ENCODE measurements at regions not wholly inside any gene's neighbourhood (a gene's known extent, or its start where the extent isn't known, plus 50 kb on each side); places are given as distances from the start of the nearest gene placed in this dataset.

- Histone ChIP-seq H3K27ac (ENCODE audit: low read length) (no peak overlapping the region), H3K27me3 (ENCODE audit: control insufficient read depth, insufficient read depth, low read length) (no peaks in the 10 kb centered on the region), H3K36me3 (ENCODE audit: control insufficient read depth, insufficient read depth, low read length) (no peaks in the 10 kb centered on the region), H3K4me3 (ENCODE audit: low read length) (no peak overlapping the region), H3K9me3 (ENCODE audit: control insufficient read depth, insufficient read depth, low read length) (no peaks in the 10 kb centered on the region), H3K4me1 (ENCODE audit: control insufficient read depth, insufficient read depth, low read length) (no peaks in the 10 kb centered on the region)
- no peak for DNase-seq (ENCODE audit: low read depth, low spot score)
- WGBS (ENCODE audit: insufficient coverage, insufficient read length), result no CpG with 5 or more reads among the region's 8 CpGs
Measured at GRCh38 chr18:78557371-78557770, 422.2 kb upstream of the SALL3 start.

GRCh38 chr18:78558101-78558810 is 421.4 kb upstream of the SALL3 start:
- no peaks in the 10 kb centered on the region for H3K36me3 ChIP-seq (ENCODE audit: control insufficient read depth, insufficient read depth, low read length)
- H3K9me3 ChIP-seq (ENCODE audit: control insufficient read depth, insufficient read depth, low read length), result no peaks in the 10 kb centered on the region
- no peak for DNase-seq (ENCODE audit: low read depth, low spot score)
- no peak overlapping the region for H3K27ac ChIP-seq (ENCODE audit: low read length)
- no peaks in the 10 kb centered on the region for H3K27me3 ChIP-seq (ENCODE audit: control insufficient read depth, insufficient read depth, low read length)
- H3K4me3 ChIP-seq (ENCODE audit: low read length), result no peak overlapping the region
- no peaks in the 10 kb centered on the region for H3K4me1 ChIP-seq (ENCODE audit: control insufficient read depth, insufficient read depth, low read length)
- WGBS (ENCODE audit: insufficient coverage, insufficient read length), result no CpG with 5 or more reads among the region's 23 CpGs

GRCh38 chr18:78558948-78559347 is 420.7 kb upstream of the SALL3 start:
- no peak overlapping the region for H3K4me3 ChIP-seq (ENCODE audit: low read length)
- DNase-seq (ENCODE audit: low read depth, low spot score), result no peak
- WGBS (ENCODE audit: insufficient coverage, insufficient read length), result no CpG with 5 or more reads among the region's 19 CpGs
- no peaks in the 10 kb centered on the region for H3K27me3 ChIP-seq (ENCODE audit: control insufficient read depth, insufficient read depth, low read length)
- H3K4me1 ChIP-seq (ENCODE audit: control insufficient read depth, insufficient read depth, low read length), result no peaks in the 10 kb centered on the region
- H3K36me3 ChIP-seq (ENCODE audit: control insufficient read depth, insufficient read depth, low read length), result no peaks in the 10 kb centered on the region
- no peaks in the 10 kb centered on the region for H3K9me3 ChIP-seq (ENCODE audit: control insufficient read depth, insufficient read depth, low read length)
- H3K27ac ChIP-seq (ENCODE audit: low read length), result no peak overlapping the region

GRCh38 chr18:78559584-78559983 is 420.0 kb upstream of the SALL3 start:
- Histone ChIP-seq H3K9me3 (ENCODE audit: control insufficient read depth, insufficient read depth, low read length) (no peaks in the 10 kb centered on the region), H3K27me3 (ENCODE audit: control insufficient read depth, insufficient read depth, low read length) (no peaks in the 10 kb centered on the region), H3K27ac (ENCODE audit: low read length) (no peak overlapping the region), H3K4me3 (ENCODE audit: low read length) (no peak overlapping the region), H3K4me1 (ENCODE audit: control insufficient read depth, insufficient read depth, low read length) (no peaks in the 10 kb centered on the region), H3K36me3 (ENCODE audit: control insufficient read depth, insufficient read depth, low read length) (no peaks in the 10 kb centered on the region)
- DNase-seq (ENCODE audit: low read depth, low spot score), result no peak
- WGBS (ENCODE audit: insufficient coverage, insufficient read length), result no CpG with 5 or more reads among the region's 9 CpGs

GRCh38 chr18:78561757-78562510 is 417.7 kb upstream of the SALL3 start:
- WGBS (ENCODE audit: insufficient coverage, insufficient read length), result no CpG with 5 or more reads among the region's 22 CpGs
- H3K27ac ChIP-seq (ENCODE audit: low read length), result no peak overlapping the region
- no peak for DNase-seq (ENCODE audit: low read depth, low spot score)
- no peaks in the 10 kb centered on the region for H3K27me3 ChIP-seq (ENCODE audit: control insufficient read depth, insufficient read depth, low read length)
- no peaks in the 10 kb centered on the region for H3K9me3 ChIP-seq (ENCODE audit: control insufficient read depth, insufficient read depth, low read length)
- H3K4me3 ChIP-seq (ENCODE audit: low read length), result no peak overlapping the region
- no peaks in the 10 kb centered on the region; the same call in 1 of the 2 replicates for H3K4me1 ChIP-seq (ENCODE audit: control insufficient read depth, insufficient read depth, low read length)
- no peaks in the 10 kb centered on the region for H3K36me3 ChIP-seq (ENCODE audit: control insufficient read depth, insufficient read depth, low read length)

- Histone ChIP-seq H3K27me3 (ENCODE audit: control insufficient read depth, insufficient read depth, low read length) (no peaks in the 10 kb centered on the region), H3K4me3 (ENCODE audit: low read length) (no peak overlapping the region), H3K36me3 (ENCODE audit: control insufficient read depth, insufficient read depth, low read length) (no peaks in the 10 kb centered on the region), H3K4me1 (ENCODE audit: control insufficient read depth, insufficient read depth, low read length) (no peaks in the 10 kb centered on the region; the same call in 1 of the 2 replicates), H3K27ac (ENCODE audit: low read length) (no peak overlapping the region), H3K9me3 (ENCODE audit: control insufficient read depth, insufficient read depth, low read length) (no peaks in the 10 kb centered on the region)
- WGBS (ENCODE audit: insufficient coverage, insufficient read length), result no CpG with 5 or more reads among the region's 35 CpGs
- DNase-seq (ENCODE audit: low read depth, low spot score), result no peak
Measured at GRCh38 chr18:78562531-78562961, 417.1 kb upstream of the SALL3 start.

- no peak for DNase-seq (ENCODE audit: low read depth, low spot score)
- Histone ChIP-seq H3K4me3 (ENCODE audit: low read length) (no peak overlapping the region), H3K9me3 (ENCODE audit: control insufficient read depth, insufficient read depth, low read length) (no peaks in the 10 kb centered on the region), H3K36me3 (ENCODE audit: control insufficient read depth, insufficient read depth, low read length) (no peaks in the 10 kb centered on the region), H3K27me3 (ENCODE audit: control insufficient read depth, insufficient read depth, low read length) (no peaks in the 10 kb centered on the region), H3K4me1 (ENCODE audit: control insufficient read depth, insufficient read depth, low read length) (no peaks in the 10 kb centered on the region; the same call in 1 of the 2 replicates), H3K27ac (ENCODE audit: low read length) (no peak overlapping the region)
- WGBS (ENCODE audit: insufficient coverage, insufficient read length), result no CpG with 5 or more reads among the region's 15 CpGs
Measured at GRCh38 chr18:78563110-78563509, 416.5 kb upstream of the SALL3 start.

- no peak for DNase-seq (ENCODE audit: low read depth, low spot score)
- Histone ChIP-seq H3K4me3 (ENCODE audit: low read length) (no peak overlapping the region), H3K9me3 (ENCODE audit: control insufficient read depth, insufficient read depth, low read length) (no peaks in the 10 kb centered on the region), H3K4me1 (ENCODE audit: control insufficient read depth, insufficient read depth, low read length) (no peaks in the 10 kb centered on the region; the same call in 1 of the 2 replicates), H3K27ac (ENCODE audit: low read length) (no peak overlapping the region), H3K36me3 (ENCODE audit: control insufficient read depth, insufficient read depth, low read length) (no peaks in the 10 kb centered on the region), H3K27me3 (ENCODE audit: control insufficient read depth, insufficient read depth, low read length) (no peaks in the 10 kb centered on the region)
- WGBS (ENCODE audit: insufficient coverage, insufficient read length), result no CpG with 5 or more reads among the region's 7 CpGs
Measured at GRCh38 chr18:78564030-78564429, 415.6 kb upstream of the SALL3 start.

- Histone ChIP-seq H3K27me3 (ENCODE audit: control insufficient read depth, insufficient read depth, low read length) (no peaks in the 10 kb centered on the region), H3K27ac (ENCODE audit: low read length) (no peak overlapping the region), H3K4me1 (ENCODE audit: control insufficient read depth, insufficient read depth, low read length) (no peaks in the 10 kb centered on the region; the same call in 1 of the 2 replicates), H3K4me3 (ENCODE audit: low read length) (no peak overlapping the region; the same call in 1 of the 2 replicates), H3K9me3 (ENCODE audit: control insufficient read depth, insufficient read depth, low read length) (no peaks in the 10 kb centered on the region), H3K36me3 (ENCODE audit: control insufficient read depth, insufficient read depth, low read length) (no peaks in the 10 kb centered on the region)
- DNase-seq (ENCODE audit: low read depth, low spot score), result no peak
- no CpG with 5 or more reads among the region's 14 CpGs for WGBS (ENCODE audit: insufficient coverage, insufficient read length)
Measured at GRCh38 chr18:78564518-78564917, 415.1 kb upstream of the SALL3 start.

GRCh38 chr18:78565240-78565639 is 414.4 kb upstream of the SALL3 start:
- Histone ChIP-seq H3K27me3 (ENCODE audit: control insufficient read depth, insufficient read depth, low read length) (no peaks in the 10 kb centered on the region), H3K36me3 (ENCODE audit: control insufficient read depth, insufficient read depth, low read length) (no peaks in the 10 kb centered on the region), H3K4me3 (ENCODE audit: low read length) (no peak overlapping the region), H3K4me1 (ENCODE audit: control insufficient read depth, insufficient read depth, low read length) (no peaks in the 10 kb centered on the region; the same call in 1 of the 2 replicates), H3K9me3 (ENCODE audit: control insufficient read depth, insufficient read depth, low read length) (no peaks in the 10 kb centered on the region), H3K27ac (ENCODE audit: low read length) (no peak overlapping the region)
- WGBS (ENCODE audit: insufficient coverage, insufficient read length), result no CpG with 5 or more reads among the region's 5 CpGs
- no peak for DNase-seq (ENCODE audit: low read depth, low spot score)
